GM23248 (cell line): ENCODE measurements at regions not wholly inside any gene's neighbourhood (a gene's known extent, or its start where the extent isn't known, plus 50 kb on each side); places are given as distances from the start of the nearest gene placed in this dataset.
A peak's percentile ranks its signal among the peaks of the same experiment; 100 is the strongest.
"Not testable (repeated sequence)": the region's sequence is repeated elsewhere in the genome, so short reads cannot be mapped to it uniquely, and the experiment has no call there.

ENCODE experiments used
- DNase-seq: peaks from one replicate; pipeline ENCODE4 v3.0.0-alpha.2; 2015
- H2AFZ ChIP-seq: fragments of 200-600 bp; sonication (generic); 2 replicates; pipeline ENCODE4 v1.6.1; 2016; ENCODE audit warnings: antibody characterized with exemption
- H3F3A ChIP-seq: fragments of 200-600 bp; sonication (generic); 2 replicates; pipeline ENCODE4 v1.6.1; 2016; ENCODE audit warnings: mild to moderate bottlenecking, antibody characterized with exemption, mixed run types; ENCODE audit not compliant: insufficient read depth
- H3K27ac ChIP-seq: fragments of 200-600 bp; sonication (generic); 2 replicates; pipeline ENCODE4 v1.5.1; 2016; ENCODE audit warnings: mild to moderate bottlenecking
- H3K27me3 ChIP-seq: fragments of 200-600 bp; sonication (generic); replicated peaks from 2 replicates; pipeline ENCODE4 v1.6.1; 2016; ENCODE audit warnings: mild to moderate bottlenecking; ENCODE audit not compliant: insufficient read depth
- H3K36me3 ChIP-seq: fragments of 200-600 bp; sonication (generic); 2 replicates; pipeline ENCODE4 v1.6.1; 2016; ENCODE audit warnings: low read depth, mild to moderate bottlenecking
- H3K4me1 ChIP-seq: fragments of 200-600 bp; sonication (generic); 2 replicates; pipeline ENCODE4 v1.6.1; 2016; ENCODE audit warnings: mild to moderate bottlenecking; ENCODE audit not compliant: insufficient read depth
- H3K4me2 ChIP-seq: fragments of 200-600 bp; sonication (generic); one replicate; pipeline ENCODE4 v1.6.1; 2016; ENCODE audit warnings: mild to moderate bottlenecking; ENCODE audit not compliant: unreplicated experiment
- H3K4me3 ChIP-seq: fragments of 200-600 bp; sonication (generic); 2 replicates; pipeline ENCODE4 v1.5.1; 2016; ENCODE audit warnings: mild to moderate bottlenecking
- H3K79me2 ChIP-seq: fragments of 200-600 bp; sonication (generic); 2 replicates; pipeline ENCODE4 v1.6.1; 2016; ENCODE audit warnings: mild to moderate bottlenecking; ENCODE audit not compliant: insufficient read depth
- H3K9ac ChIP-seq: fragments of 200-600 bp; sonication (generic); 2 replicates; pipeline ENCODE4 v1.6.1; 2016; ENCODE audit warnings: mild to moderate bottlenecking
- H3K9me2 ChIP-seq: fragments of 200-600 bp; sonication (generic); 2 replicates; pipeline ENCODE4 v1.6.1; 2016; ENCODE audit warnings: mixed run types, mild to moderate bottlenecking, moderate library complexity; ENCODE audit not compliant: insufficient read depth
- H3K9me3 ChIP-seq: fragments of 200-600 bp; sonication (generic); one replicate; pipeline ENCODE4 v1.6.1; 2017; ENCODE audit warnings: low read depth
- H4K20me1 ChIP-seq: fragments of 200-600 bp; sonication (generic); 2 replicates; pipeline ENCODE4 v1.6.0; 2016; ENCODE audit not compliant: insufficient read depth
- WGBS, 2 experiments: methylation state at CpG; one replicate each; pipeline ENCODE4 v1.1.6; 2015 to 2017; ENCODE audit warnings: low lambda C conversion rate in 2 of 2, low coverage in 1 of 2; ENCODE audit errors: missing lambda C conversion rate in 2 of 2; 5-methylcytosine and 5-hydroxymethylcytosine counted together
- in situ Hi-C: fragments of 300-500 bp; cut with MboI; formaldehyde crosslinking; loops from 2 replicates; pipeline ENCODE4 v1.15.0; 2020

GRCh38 chrX:144129511-144129910 lies 245.6 kb downstream of the UBE2NL start:
- H3K9me3 ChIP-seq, H3K27me3 ChIP-seq, in situ Hi-C loops, DNase-seq, H4K20me1 ChIP-seq, H3K79me2 ChIP-seq, H3K9me2 ChIP-seq, H3K4me2 ChIP-seq, H3F3A ChIP-seq, H3K4me1 ChIP-seq, H3K9ac ChIP-seq, H2AFZ ChIP-seq, H3K27ac ChIP-seq, H3K36me3 ChIP-seq, H3K4me3 ChIP-seq: not testable (repeated sequence)
- 17% methylated on average over 1 of the region's 2 CpGs; no CpG with 5 or more reads in 1 of the 2 experiments for WGBS, 2 experiments

GRCh38 chrX:144130507-144130906 lies 246.6 kb downstream of the UBE2NL start:
- H3K9me2 ChIP-seq, in situ Hi-C loops, H3K4me3 ChIP-seq, H4K20me1 ChIP-seq, H3K36me3 ChIP-seq, H3K9me3 ChIP-seq, H3K4me2 ChIP-seq, H2AFZ ChIP-seq, H3K9ac ChIP-seq, DNase-seq, H3F3A ChIP-seq, H3K27me3 ChIP-seq, H3K79me2 ChIP-seq, H3K27ac ChIP-seq, H3K4me1 ChIP-seq: not testable (repeated sequence)
- WGBS, 2 experiments = no CpG with 5 or more reads among the region's 3 CpGs

GRCh38 chrX:144131080-144131479 lies 247.2 kb downstream of the UBE2NL start:
- H3K4me2 ChIP-seq, H3K4me3 ChIP-seq, H3F3A ChIP-seq, H4K20me1 ChIP-seq, H3K9me3 ChIP-seq, H3K79me2 ChIP-seq, H3K9ac ChIP-seq, in situ Hi-C loops, H2AFZ ChIP-seq, H3K27ac ChIP-seq, H3K4me1 ChIP-seq, H3K27me3 ChIP-seq, H3K36me3 ChIP-seq, DNase-seq, H3K9me2 ChIP-seq: not testable (repeated sequence)
- WGBS, 2 experiments = 51 to 68% methylated on average over 2 to 3 of the region's 3 CpGs

GRCh38 chrX:144134448-144135119 lies 250.7 kb downstream of the UBE2NL start:
- H3K4me3 ChIP-seq, H3K27me3 ChIP-seq, H3K4me2 ChIP-seq, H3K9me3 ChIP-seq, H2AFZ ChIP-seq, H4K20me1 ChIP-seq, H3F3A ChIP-seq, H3K9me2 ChIP-seq, H3K36me3 ChIP-seq, H3K27ac ChIP-seq, H3K4me1 ChIP-seq, H3K79me2 ChIP-seq, in situ Hi-C loops, H3K9ac ChIP-seq: not testable (repeated sequence)
- peak; percentile 9 for DNase-seq
- WGBS, 2 experiments = 0% methylated on average over 1 of the region's 2 CpGs

GRCh38 chrX:144154474-144154873 lies 270.6 kb downstream of the UBE2NL start:
- H2AFZ ChIP-seq, in situ Hi-C loops, H3K4me3 ChIP-seq, H4K20me1 ChIP-seq, H3K36me3 ChIP-seq, H3K27ac ChIP-seq, H3K4me1 ChIP-seq, H3K79me2 ChIP-seq, H3K9me3 ChIP-seq, H3K4me2 ChIP-seq, H3K27me3 ChIP-seq, H3F3A ChIP-seq, DNase-seq, H3K9ac ChIP-seq, H3K9me2 ChIP-seq: not testable (repeated sequence)
- WGBS, 2 experiments = 35 to 41% methylated on average over 5 of the region's 5 CpGs

- DNase-seq, H3K4me1 ChIP-seq, H3K79me2 ChIP-seq, H2AFZ ChIP-seq, H3K27me3 ChIP-seq, H3K9ac ChIP-seq, H3K4me2 ChIP-seq, H3K9me3 ChIP-seq, H3K9me2 ChIP-seq, H3K36me3 ChIP-seq, H4K20me1 ChIP-seq, H3F3A ChIP-seq, in situ Hi-C loops, H3K27ac ChIP-seq, H3K4me3 ChIP-seq: not testable (repeated sequence)
These were observed 301.3 kb downstream of the UBE2NL start for GRCh38 chrX:144185197-144185596.

- H3K9ac ChIP-seq, H3K9me3 ChIP-seq, H3K4me1 ChIP-seq, H3K4me3 ChIP-seq, H3K9me2 ChIP-seq, H3K79me2 ChIP-seq, H3K27me3 ChIP-seq, H4K20me1 ChIP-seq, H3F3A ChIP-seq, DNase-seq, H3K4me2 ChIP-seq, H2AFZ ChIP-seq, in situ Hi-C loops, H3K27ac ChIP-seq, H3K36me3 ChIP-seq: not testable (repeated sequence)
- WGBS, 2 experiments = 68 to 76% methylated on average over 4 of the region's 4 CpGs
These were observed 304.6 kb downstream of the UBE2NL start for GRCh38 chrX:144188489-144188888.

- H2AFZ ChIP-seq, H3K9ac ChIP-seq, H3K4me2 ChIP-seq, H3K27ac ChIP-seq, in situ Hi-C loops, H3K36me3 ChIP-seq, H3K4me1 ChIP-seq, H3K79me2 ChIP-seq, H3K9me2 ChIP-seq, H3K27me3 ChIP-seq, H3K4me3 ChIP-seq, H3F3A ChIP-seq, DNase-seq, H4K20me1 ChIP-seq, H3K9me3 ChIP-seq: not testable (repeated sequence)
- 8 to 25% methylated on average over 2 of the region's 3 CpGs for WGBS, 2 experiments
These were observed 313.2 kb downstream of the UBE2NL start for GRCh38 chrX:144197057-144197456.
